A549 (cell line): ENCODE measurements at regions not wholly inside any gene's neighbourhood (a gene's known extent, or its start where the extent isn't known, plus 50 kb on each side); places are given as distances from the start of the nearest gene placed in this dataset.
"Not testable (repeated sequence)": the region's sequence is repeated elsewhere in the genome, so short reads cannot be mapped to it uniquely, and the experiment has no call there.

Source experiments
- ATAC-seq, 2 experiments: fragments of 200-7000 bp in 1 of 2; fragments of >200 bp in 1 of 2; cut with Nextera tagmentation in 1 of 2; cut with Tn5 transposase in 1 of 2; 3 replicates each; pipeline versions ENCODE4 v1.8.0 to v1.9.1; 2018 to 2020; ENCODE audit warnings: mild to moderate bottlenecking in 1 of 2, moderate library complexity in 1 of 2
- CTCF ChIA-PET: fragments of 300-600 bp; sonication (Branson Sonifier 250); formaldehyde crosslinking; extraction: SDS; loops from one replicate; lab custom pipeline; 2021; ENCODE audit warnings: antibody characterized with exemption, inconsistent platforms; lab: Yijun Ruan, JAX
- POLR2A ChIA-PET: fragments of 350-600 bp; formaldehyde crosslinking; extraction: SDS; loops from one replicate; lab custom pipeline; 2021; ENCODE audit warnings: antibody characterized with exemption, inconsistent platforms; lab: Yijun Ruan, JAX
- DNase-seq, 2 experiments: peaks; one replicate each; pipeline versions ENCODE4 v3.0.0 to v3.0.0-alpha.2; 2011 to 2016; ENCODE audit warnings: low read depth in 1 of 2, low spot score in 1 of 2
- FAIRE-seq: peaks from 2 replicates; lab custom pipeline; 2011; peaks lifted over from hg19 to GRCh38; lab: Jason Lieb, UNC
- H3K27ac ChIP-seq, 2 experiments: fragments of >200 bp; sonication (Bioruptor Twin); formaldehyde crosslinking; 3 replicates each; pipeline ENCODE4 v1.5.1; 2016 to 2017
- H3K4me1 ChIP-seq: fragments of >200 bp; sonication (Bioruptor Twin); formaldehyde crosslinking; 3 replicates; pipeline ENCODE4 v1.6.1; 2016
- H3K4me2 ChIP-seq: fragments of >200 bp; sonication (Bioruptor Twin); formaldehyde crosslinking; 3 replicates; pipeline ENCODE4 v1.6.1; 2016
- H3K4me3 ChIP-seq: fragments of >200 bp; sonication (Bioruptor Twin); formaldehyde crosslinking; 3 replicates; pipeline ENCODE4 v1.5.1; 2016
- H3K9me3 ChIP-seq: fragments of >200 bp; sonication (Bioruptor Twin); formaldehyde crosslinking; 3 replicates; pipeline ENCODE4 v1.6.1; 2016
- ATOH8 ChIP-seq: fragments of 250-450 bp; sonication (Bioruptor Pico); IDR thresholded peaks from 2 replicates; pipeline ENCODE4 v1.5.0; 2020; ENCODE audit warnings: low read depth, mild to moderate bottlenecking, moderate library complexity
- CHD2 ChIP-seq: fragments of 150-350 bp; IDR thresholded peaks from 2 replicates; pipeline ENCODE4 v1.6.1; 2014; ENCODE audit warnings: low read length; ENCODE audit not compliant: partially characterized antibody
- E2F6 ChIP-seq: IDR thresholded peaks from 2 replicates; pipeline ENCODE4 v1.6.1; 2012; ENCODE audit warnings: low read depth, borderline replicate concordance
- EHMT2 ChIP-seq: fragments of 200-600 bp; sonication (generic); IDR thresholded peaks from 2 replicates; pipeline ENCODE4 v1.6.1; 2016; ENCODE audit warnings: antibody characterized with exemption, low read depth, mild to moderate bottlenecking, moderate library complexity
- FOSB ChIP-seq: fragments of 250-450 bp; sonication (Bioruptor Pico); IDR thresholded peaks from 2 replicates; pipeline ENCODE4 v1.5.0; 2020; ENCODE audit warnings: mild to moderate bottlenecking, moderate library complexity
- FOSL2 ChIP-seq, 2 experiments: fragments of 450-650 bp in 1 of 2; fragments of >200 bp in 1 of 2; sonication (Bioruptor Twin) in 1 of 2; formaldehyde crosslinking; IDR thresholded peaks; 2 replicates each; pipeline versions ENCODE4 v1.5.0 to v1.6.1; 2016 to 2020; ENCODE audit warnings: mild to moderate bottlenecking in 1 of 2, moderate library complexity in 1 of 2
- FOXS1 ChIP-seq: fragments of 250-450 bp; sonication (Bioruptor Pico); IDR thresholded peaks from 2 replicates; pipeline ENCODE4 v1.5.0; 2020; ENCODE audit warnings: mild to moderate bottlenecking, moderate library complexity
- GATA3 ChIP-seq: IDR thresholded peaks from 2 replicates; pipeline ENCODE4 v1.6.1; 2012; ENCODE audit warnings: borderline replicate concordance
- HEYL ChIP-seq: fragments of 250-450 bp; sonication (Bioruptor Pico); IDR thresholded peaks from 2 replicates; pipeline ENCODE4 v1.8.0; 2021; ENCODE audit warnings: mild to moderate bottlenecking, moderate library complexity
- HMGXB4 ChIP-seq: fragments of 250-450 bp; sonication (Bioruptor Pico); IDR thresholded peaks from 2 replicates; pipeline ENCODE4 v1.5.0; 2021; ENCODE audit warnings: mild to moderate bottlenecking, moderate library complexity, borderline replicate concordance
- HOXA7 ChIP-seq: fragments of 250-450 bp; sonication (Bioruptor Pico); IDR thresholded peaks from 2 replicates; pipeline ENCODE4 v1.5.0; 2020; ENCODE audit warnings: mild to moderate bottlenecking, moderate library complexity
- HOXB5 ChIP-seq: fragments of 250-450 bp; sonication (Bioruptor Pico); IDR thresholded peaks from 2 replicates; pipeline ENCODE4 v1.5.0; 2020; ENCODE audit warnings: mild to moderate bottlenecking, moderate library complexity
- KDM5A ChIP-seq: fragments of 200-600 bp; sonication (generic); IDR thresholded peaks from 2 replicates; pipeline ENCODE4 v1.6.1; 2016; ENCODE audit warnings: antibody characterized with exemption, mild to moderate bottlenecking
- MAX ChIP-seq: IDR thresholded peaks from 2 replicates; pipeline ENCODE4 v1.6.1; 2012
- MYC ChIP-seq: IDR thresholded peaks from 2 replicates; pipeline ENCODE4 v1.6.1; 2012; ENCODE audit warnings: mild to moderate bottlenecking, inconsistent platforms, low read length, improper control_type of control experiment, borderline replicate concordance
- NFE2L2 ChIP-seq: fragments of 150-350 bp; conservative IDR thresholded peaks from 2 replicates; pipeline ENCODE4 v1.6.1; 2014; ENCODE audit warnings: low read length
- NR3C1 ChIP-seq: fragments of >200 bp; sonication (Bioruptor Twin); formaldehyde crosslinking; IDR thresholded peaks from 3 replicates; pipeline ENCODE4 v1.6.1; 2017
- RARB ChIP-seq: fragments of 250-450 bp; sonication (Bioruptor Pico); IDR thresholded peaks from 2 replicates; pipeline ENCODE4 v1.8.0; 2021; ENCODE audit warnings: mild to moderate bottlenecking, moderate library complexity
- RCOR1 ChIP-seq: fragments of 150-350 bp; IDR thresholded peaks from 2 replicates; pipeline ENCODE4 v1.6.1; 2014; ENCODE audit warnings: antibody characterized with exemption, low read length, low read depth
- RFX5 ChIP-seq: fragments of 450-650 bp; IDR thresholded peaks from 2 replicates; pipeline ENCODE4 v1.7.1; 2014; ENCODE audit warnings: antibody characterized with exemption, mild to moderate bottlenecking, moderate library complexity
- RNF2 ChIP-seq: fragments of 200-600 bp; sonication (generic); IDR thresholded peaks from 2 replicates; pipeline ENCODE4 v1.6.1; 2016; ENCODE audit warnings: low read depth, mild to moderate bottlenecking, antibody characterized with exemption, moderate library complexity, borderline replicate concordance
- TFCP2L1 ChIP-seq: fragments of 250-450 bp; sonication (Bioruptor Pico); IDR thresholded peaks from 2 replicates; pipeline ENCODE4 v1.5.0; 2021; ENCODE audit warnings: mild to moderate bottlenecking
- TP53 ChIP-seq: fragments of 250-450 bp; sonication (Bioruptor Pico); IDR thresholded peaks from 2 replicates; pipeline ENCODE4 v1.5.0; 2021; ENCODE audit warnings: mild to moderate bottlenecking, moderate library complexity
- ZC3H11A ChIP-seq: fragments of 450-650 bp; IDR thresholded peaks from 2 replicates; pipeline ENCODE4 v1.6.1; 2014; ENCODE audit warnings: antibody characterized with exemption, mild to moderate bottlenecking
- ZFP36 ChIP-seq: fragments of 450-650 bp; IDR thresholded peaks from 2 replicates; pipeline ENCODE4 v1.6.1; 2014; ENCODE audit warnings: borderline replicate concordance; ENCODE audit not compliant: partially characterized antibody
- WGBS: methylation state at CpG from one replicate; pipeline ENCODE4 v1.1.6; 2017; ENCODE audit errors: missing lambda C conversion rate; 5-methylcytosine and 5-hydroxymethylcytosine counted together
- TF ChIP-seq, protein P1 (sequence below): fragments of >200 bp; sonication (Bioruptor Twin); formaldehyde crosslinking; IDR thresholded peaks from 3 replicates; pipeline ENCODE4 v1.6.1; 2016

GRCh38 chr14:89468566-89468965, 51.5 kb upstream of the FOXN3 start:
- FAIRE-seq (no peak), ATAC-seq (no peak), DNase-seq (no peak)
- TF ChIP-seq HOXB5: no peak
- TF ChIP-seq FOSL2 (IDR thresholded peaks at IDR 0.05): no peak
- no peak for TF ChIP-seq FOSL2 (CRISPR knock-in tag; IDR thresholded peaks at IDR 0.05)
- TF ChIP-seq E2F6: no peak
- no peak for TF ChIP-seq HEYL (CRISPR knock-in tag)
- TF ChIP-seq RCOR1: no peak
- TF ChIP-seq MYC: no peak
- no peak for TF ChIP-seq HMGXB4 (CRISPR knock-in tag)
- TF ChIP-seq KDM5A: no peak
- no peak for TF ChIP-seq TFCP2L1
- no peak for TF ChIP-seq ZFP36
- no peak for TF ChIP-seq CHD2
- no peak for TF ChIP-seq MAX
- no peak for TF ChIP-seq FOSB (CRISPR knock-in tag)
- TF ChIP-seq ATOH8 (CRISPR knock-in tag): no peak
- no peak for TF ChIP-seq NR3C1
- Histone ChIP-seq H3K9me3 (no peaks in the 10 kb centered on the region), H3K4me2 (no peak overlapping the region), H3K4me3 (no peak overlapping the region), H3K4me1 (no peaks in the 10 kb centered on the region), H3K27ac (no peak overlapping the region)
- 27% methylated on average over 6 of the region's 6 CpGs for WGBS
- ChIA-PET CTCF (no interaction called here), POLR2A (no interaction called here)

GRCh38 chr14:89468030-89468429, 51.0 kb upstream of the FOXN3 start:
- DNase-seq, H3K9me3 ChIP-seq, H3K4me3 ChIP-seq, H3K4me2 ChIP-seq, FAIRE-seq, ATAC-seq, H3K4me1 ChIP-seq, H3K27ac ChIP-seq, POLR2A ChIA-PET: not testable (repeated sequence)
- CTCF ChIA-PET: interaction anchor here (0.6 kb wide), 1 partner anchor 220 kb away, joined by 3 read pairs; no protein-coding TSS in a partner anchor
- 62% methylated on average over 6 of the region's 6 CpGs for WGBS

GRCh38 chr14:89466944-89467343, 49.9 kb upstream of the FOXN3 start:
- Histone ChIP-seq H3K4me3 (no peak overlapping the region), H3K9me3 (no peaks in the 10 kb centered on the region), H3K4me1 (no peaks in the 10 kb centered on the region), H3K4me2 (no peak overlapping the region), H3K27ac (no peak overlapping the region)
- FAIRE-seq: no peak
- ChIA-PET POLR2A (no interaction called here), CTCF (no interaction called here)
- TF ChIP-seq, protein P1, sequence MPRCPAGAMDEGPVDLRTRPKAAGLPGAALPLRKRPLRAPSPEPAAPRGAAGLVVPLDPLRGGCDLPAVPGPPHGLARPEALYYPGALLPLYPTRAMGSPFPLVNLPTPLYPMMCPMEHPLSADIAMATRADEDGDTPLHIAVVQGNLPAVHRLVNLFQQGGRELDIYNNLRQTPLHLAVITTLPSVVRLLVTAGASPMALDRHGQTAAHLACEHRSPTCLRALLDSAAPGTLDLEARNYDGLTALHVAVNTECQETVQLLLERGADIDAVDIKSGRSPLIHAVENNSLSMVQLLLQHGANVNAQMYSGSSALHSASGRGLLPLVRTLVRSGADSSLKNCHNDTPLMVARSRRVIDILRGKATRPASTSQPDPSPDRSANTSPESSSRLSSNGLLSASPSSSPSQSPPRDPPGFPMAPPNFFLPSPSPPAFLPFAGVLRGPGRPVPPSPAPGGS: no peak
- TF ChIP-seq ZFP36: no peak
- no peak for TF ChIP-seq GATA3
- no peak for TF ChIP-seq RARB (CRISPR knock-in tag)
- TF ChIP-seq RFX5: no peak
- TF ChIP-seq ZC3H11A: no peak
- no peak for TF ChIP-seq NFE2L2
- TF ChIP-seq CHD2: no peak
- no peak for TF ChIP-seq ATOH8 (CRISPR knock-in tag)
- TF ChIP-seq RNF2: no peak
- no peak for TF ChIP-seq FOXS1 (CRISPR knock-in tag)
- no peak for TF ChIP-seq TP53
- no peak for TF ChIP-seq HOXA7 (CRISPR knock-in tag)
- no peak for TF ChIP-seq EHMT2
- no peak for ATAC-seq
- DNase-seq: no peak
- 66% methylated on average over 9 of the region's 14 CpGs for WGBS
